ENCODE measurements at regions not wholly inside any gene's neighbourhood (a gene's known extent, or its start where the extent isn't known, plus 50 kb on each side); places are given as distances from the start of the nearest gene placed in this dataset.
"Not testable (repeated sequence)": the region's sequence is repeated elsewhere in the genome, so short reads cannot be mapped to it uniquely, and the experiment has no call there.

DNA sequence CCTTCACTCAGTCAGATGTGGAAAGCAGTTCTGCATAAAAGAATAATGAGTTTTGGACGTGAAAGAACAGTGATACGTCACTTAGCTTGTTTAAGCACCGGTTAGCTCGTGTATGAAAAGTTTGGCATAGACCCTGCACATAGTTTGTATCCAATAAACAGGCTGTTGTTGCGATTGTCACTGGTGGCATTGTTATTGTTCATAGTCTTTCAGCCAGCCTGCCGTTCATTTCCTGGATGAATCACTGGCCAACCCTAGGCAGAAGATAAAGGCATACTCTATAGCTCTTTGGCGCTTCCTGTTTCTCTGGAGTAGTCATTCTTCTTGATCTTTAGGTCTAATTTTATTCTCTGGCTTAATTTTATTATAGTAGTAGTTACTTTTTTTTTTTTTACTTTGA, 57.8 kb upstream of the ANKRD30A start:
- no peak for DNase-seq (ENCODE audit: low spot score)

DNA sequence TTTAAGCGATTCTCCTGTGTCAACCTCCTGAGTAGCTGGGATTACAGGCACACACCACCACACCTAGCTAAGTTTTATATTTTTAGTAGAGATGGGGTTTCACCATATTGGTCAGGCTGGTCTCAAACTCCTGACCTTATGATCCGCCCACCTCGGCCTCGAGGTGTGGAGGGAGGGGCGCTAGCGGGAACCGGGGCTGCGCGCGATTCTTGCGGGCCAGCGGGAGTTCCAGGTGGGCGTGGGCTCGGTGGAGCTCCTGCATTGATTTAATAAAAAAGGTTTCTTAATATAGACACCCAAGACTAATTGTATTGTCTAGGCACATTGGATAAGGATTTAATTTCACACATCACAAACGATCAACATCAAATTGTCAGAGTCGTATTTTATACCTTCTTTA, 63.1 kb upstream of the ANKRD30A start:
- not testable (repeated sequence) for DNase-seq (ENCODE audit: low spot score)

DNA sequence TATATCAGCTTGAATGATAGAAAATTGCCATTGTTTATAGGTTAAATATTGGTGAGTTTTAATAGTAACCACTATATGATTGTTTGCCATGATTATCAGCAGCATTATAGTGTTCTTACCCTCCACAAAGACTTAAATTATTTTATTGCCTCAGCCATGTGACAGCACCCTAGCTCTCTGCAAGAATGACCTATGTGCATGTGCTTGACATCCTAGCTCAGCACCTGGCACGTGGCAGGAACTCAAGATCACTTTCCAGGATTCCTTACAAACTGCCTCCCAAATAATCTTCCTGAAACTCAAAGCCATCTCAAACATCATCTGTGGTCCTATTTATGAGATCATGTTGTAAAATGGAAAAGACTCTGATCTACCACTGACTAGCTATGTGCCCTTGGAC, 68.1 kb upstream of the ANKRD30A start:
- no peak for DNase-seq (ENCODE audit: low spot score)

DNA sequence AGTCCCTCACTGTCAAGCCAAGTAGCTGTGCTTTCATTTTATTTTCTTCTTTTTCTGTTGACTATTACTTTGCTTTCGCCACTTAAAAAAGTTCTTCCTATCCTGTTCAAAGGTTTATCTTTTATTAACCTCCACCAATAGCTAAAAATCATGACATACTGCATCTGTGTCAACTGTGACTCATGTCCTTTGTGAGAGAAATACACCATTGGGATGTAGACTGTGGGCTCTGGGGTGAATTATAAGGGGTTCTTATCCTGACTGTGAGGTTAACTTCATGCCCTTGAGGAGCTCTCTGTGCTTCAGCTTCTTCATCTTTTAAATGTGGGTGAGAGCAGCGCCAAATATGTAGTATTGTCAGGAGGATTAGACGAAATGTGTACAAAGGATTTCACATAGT, 71.9 kb upstream of the ANKRD30A start:
- no peak for DNase-seq (ENCODE audit: low spot score)

DNA sequence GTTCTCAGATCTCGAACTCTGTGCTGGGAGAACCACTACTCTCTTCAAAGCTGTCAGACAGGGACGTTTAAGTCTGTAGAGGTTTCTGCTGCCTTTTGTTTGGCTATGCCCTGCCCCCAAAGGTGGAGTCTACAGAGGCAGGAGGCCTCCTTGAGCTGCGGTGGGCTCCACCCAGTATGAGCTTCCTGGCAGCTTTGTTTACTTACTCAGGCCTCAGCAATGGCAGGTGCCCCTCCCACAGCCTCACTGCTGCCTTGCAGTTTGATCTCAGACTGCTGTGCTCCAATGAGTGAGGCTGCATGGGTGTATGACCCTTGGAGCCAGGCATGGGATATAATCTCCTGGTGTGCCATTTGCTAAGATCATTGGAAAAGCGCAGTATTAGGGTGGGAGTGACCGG, 75.4 kb upstream of the ANKRD30A start:
- DNase-seq (ENCODE audit: low spot score): not testable (repeated sequence)

DNA sequence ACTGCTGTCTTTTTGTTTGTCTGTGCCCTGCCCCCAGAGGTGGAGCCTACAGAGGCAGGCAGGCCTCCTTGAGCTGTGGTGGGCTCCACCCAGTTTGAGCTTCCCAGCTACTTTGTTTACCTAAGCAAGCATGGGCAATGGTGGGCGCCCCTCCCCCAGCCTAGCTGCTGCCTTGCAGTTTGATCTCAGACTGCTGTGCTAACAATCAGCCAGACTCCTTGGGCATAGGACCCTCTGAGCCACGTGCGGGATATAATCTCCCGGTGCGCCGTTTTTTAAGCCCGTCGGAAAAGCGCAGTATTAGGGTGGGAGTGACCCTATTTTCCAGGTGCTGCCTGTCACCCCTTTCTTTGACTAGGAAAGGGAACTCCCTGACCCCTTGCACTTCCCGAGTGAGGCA, 81.1 kb upstream of the ANKRD30A start:
- not testable (repeated sequence) for DNase-seq (ENCODE audit: low spot score)

DNA sequence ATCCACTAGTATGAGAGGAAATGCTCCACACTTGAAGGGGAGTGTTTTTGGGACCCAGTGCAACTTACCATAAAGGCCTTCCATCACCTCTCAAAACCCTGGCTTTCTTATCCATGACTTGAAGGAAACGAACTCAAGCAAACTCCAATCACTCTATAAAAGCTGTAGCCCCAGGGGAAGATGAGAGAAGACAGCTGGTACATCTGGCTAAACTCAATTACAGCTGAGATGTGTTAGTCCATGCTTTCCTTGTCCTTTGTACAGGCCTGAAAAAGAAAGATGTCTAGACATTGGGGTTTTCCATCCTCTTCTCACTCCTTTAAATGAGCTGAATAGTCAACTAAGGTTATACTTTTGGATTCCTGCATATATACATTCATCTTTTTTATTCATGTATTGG, 89.5 kb upstream of the ANKRD30A start:
- no peak for DNase-seq (ENCODE audit: low spot score)

DNA sequence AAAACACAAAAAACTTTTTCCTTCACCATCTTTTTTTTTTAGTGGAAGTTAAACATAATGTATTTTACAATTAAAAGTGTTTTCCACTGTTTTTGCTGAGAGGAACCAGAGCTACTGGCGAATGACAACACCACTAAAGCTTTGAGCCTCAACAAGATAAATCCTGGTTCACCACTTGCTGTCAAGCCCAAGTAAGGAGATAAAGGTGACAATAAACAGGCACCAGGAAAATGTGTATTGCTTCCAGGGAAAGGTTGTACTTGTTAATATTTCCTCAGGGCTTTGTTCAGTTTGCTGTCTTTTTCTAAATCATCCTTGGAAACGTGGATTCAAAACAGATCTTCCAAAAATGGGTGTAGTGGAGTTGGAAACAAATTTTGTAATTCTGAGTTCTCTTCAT, 109.9 kb upstream of the ANKRD30A start:
- DNase-seq (ENCODE audit: low spot score): no peak

DNA sequence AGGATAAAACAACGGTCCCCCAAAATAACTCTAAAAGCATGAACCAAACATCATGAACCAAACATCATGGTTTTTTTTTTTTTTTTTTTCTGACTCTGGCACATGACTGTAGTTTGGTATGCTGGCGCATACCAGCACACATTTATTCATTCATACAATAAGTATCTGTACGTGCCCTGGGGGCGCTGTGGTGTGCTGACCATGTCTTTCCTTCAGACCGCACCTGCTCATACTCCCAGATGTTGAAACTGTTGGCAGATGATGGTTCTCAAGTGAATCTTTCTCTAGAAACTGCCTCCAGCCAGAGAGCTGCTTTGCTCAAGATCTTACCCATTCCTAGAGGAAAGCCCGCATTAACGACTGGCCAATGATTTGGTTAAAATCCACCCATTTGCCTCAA, 114.7 kb upstream of the ANKRD30A start:
- DNase-seq (ENCODE audit: low spot score): no peak

DNA sequence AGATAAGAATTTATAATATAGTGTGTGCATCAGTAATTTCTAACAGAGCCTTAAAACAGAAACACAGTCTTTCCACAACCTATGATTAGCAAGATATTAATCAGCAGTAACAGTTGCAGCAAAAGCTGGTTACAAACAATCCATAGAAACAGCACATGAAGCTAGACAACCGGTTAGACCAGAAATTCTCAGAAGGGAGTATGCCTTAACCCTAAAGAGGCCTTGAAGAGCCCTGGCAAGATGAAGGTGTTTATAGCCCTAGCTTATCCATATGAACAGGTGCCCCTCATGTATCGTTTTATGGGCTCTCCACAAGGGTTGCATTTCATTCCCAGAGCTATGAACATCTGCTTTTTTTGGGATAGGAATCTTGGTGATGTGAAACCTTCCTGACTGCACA, 117.1 kb upstream of the ANKRD30A start:
- DNase-seq (ENCODE audit: low spot score): not testable (repeated sequence)

DNA sequence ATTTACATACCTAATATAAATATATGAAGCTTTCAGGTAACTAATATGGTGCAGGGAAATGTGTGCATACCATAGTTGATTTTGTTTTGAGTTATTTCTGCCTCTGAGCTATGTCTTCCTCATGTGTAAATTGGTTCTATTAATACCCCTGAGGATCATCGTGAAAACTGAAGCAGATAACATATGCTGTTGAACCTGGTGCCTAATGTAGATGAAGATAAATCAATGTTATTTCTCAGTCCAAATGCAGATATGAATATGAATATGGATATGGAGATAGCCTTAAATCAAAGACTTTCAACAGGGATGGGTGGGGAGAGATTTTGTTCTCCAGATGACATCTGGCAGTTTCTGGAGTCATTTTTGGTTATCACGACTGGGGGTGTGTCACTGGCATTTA, 122.3 kb upstream of the ANKRD30A start:
- no peak for DNase-seq (ENCODE audit: low spot score)

DNA sequence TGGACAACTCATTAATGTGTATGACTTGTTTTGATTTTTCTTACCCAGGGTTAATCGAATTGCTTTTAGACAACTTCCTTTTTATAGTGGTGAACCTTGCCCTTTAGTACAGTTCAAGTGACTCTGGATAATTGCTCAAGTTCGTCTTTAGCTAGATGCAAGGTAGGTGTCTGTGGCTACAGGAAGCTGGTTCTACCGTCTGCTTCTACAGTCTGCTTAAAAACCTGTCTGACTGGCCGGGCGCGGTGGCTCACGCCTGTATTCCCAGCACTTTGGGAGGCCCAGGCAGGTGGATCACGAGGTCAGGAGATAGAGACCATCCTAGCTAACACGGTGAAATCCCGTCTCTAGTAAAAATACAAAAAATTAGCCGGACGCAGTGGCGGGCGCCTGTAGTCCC, 129.6 kb upstream of the ANKRD30A start:
- not testable (repeated sequence) for DNase-seq (ENCODE audit: low spot score)

DNA sequence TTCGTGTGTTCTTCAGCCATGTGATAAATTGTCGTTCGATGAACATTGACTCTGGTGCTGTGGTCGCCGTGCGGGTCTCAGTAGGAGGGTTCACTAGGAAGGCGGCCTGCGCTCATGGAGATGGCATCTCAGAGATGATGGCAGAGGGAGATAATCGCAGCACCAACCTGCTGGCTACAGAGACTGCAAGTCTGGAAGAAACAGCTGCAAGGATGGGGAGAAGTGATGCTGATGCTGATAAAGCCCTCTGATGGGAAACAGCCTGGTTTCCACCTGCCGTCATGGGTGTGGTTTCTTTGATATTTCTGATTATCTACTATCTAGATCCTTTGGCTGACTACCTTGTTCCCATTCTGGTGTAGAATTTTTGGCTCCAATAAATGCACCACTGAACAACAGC, 130.5 kb upstream of the ANKRD30A start:
- DNase-seq (ENCODE audit: low spot score): no peak

DNA sequence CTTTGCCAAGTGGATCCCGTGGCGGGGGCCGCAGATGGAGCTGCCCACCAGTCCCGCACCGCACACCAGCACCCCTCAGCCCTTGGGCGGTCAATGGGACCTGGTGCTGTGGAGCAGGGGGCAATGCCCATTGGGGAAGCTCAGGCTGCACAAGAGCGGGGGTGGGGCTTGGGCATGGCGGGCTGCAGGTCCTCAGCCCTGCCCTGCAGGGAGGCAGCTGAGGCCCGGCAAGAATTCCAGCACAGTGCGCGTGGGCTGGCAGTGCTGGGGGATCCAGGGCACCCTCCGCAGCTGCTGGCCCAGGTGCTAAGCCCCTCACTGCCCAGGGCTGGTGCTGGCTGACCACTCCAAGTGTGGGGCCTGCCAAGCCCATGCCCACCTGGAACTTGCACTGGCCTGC, 136.2 kb upstream of the ANKRD30A start:
- no peak for DNase-seq (ENCODE audit: low spot score)

DNA sequence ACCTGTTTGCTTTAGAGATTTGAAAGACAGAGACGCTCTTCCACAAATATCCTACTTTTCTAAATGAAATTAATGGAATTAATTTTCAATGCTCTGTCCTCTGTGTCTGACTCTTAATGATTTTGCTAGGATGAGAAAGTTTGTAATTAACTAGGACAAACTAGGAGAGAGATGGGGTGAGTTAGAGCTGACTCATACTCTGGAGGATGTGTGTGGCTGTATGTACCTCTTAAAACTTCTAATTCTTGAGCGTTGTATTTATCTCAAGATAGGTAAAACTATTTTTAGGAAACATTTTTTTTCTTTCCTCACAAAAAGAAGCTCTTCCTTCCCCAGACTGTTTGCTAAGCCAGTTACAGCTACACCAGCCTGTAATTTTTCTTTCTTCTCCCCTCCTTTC, 178.8 kb upstream of the ANKRD30A start:
- DNase-seq (ENCODE audit: low spot score): peak; percentile 21

DNA sequence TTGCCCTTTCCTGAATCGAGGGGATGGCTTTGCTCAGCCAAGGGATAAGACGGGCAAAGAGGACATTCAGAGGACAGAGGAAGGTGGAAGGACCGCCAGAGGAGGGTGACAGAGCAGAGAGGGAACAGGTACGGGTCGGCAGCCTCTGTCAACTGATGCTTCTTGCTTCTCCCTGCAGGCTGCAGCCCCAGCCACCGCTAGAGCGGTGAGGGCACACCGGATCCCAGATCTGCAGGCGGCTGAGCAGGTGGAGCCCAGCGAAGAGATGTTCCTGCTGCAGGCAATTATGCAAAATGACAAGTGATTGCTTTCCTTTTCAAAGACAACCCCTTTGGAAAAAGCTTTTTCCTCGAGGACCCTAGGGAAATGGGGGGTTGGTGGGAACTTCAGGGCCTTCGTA, 181.9 kb upstream of the ANKRD30A start:
- DNase-seq (ENCODE audit: low spot score): no peak

DNA sequence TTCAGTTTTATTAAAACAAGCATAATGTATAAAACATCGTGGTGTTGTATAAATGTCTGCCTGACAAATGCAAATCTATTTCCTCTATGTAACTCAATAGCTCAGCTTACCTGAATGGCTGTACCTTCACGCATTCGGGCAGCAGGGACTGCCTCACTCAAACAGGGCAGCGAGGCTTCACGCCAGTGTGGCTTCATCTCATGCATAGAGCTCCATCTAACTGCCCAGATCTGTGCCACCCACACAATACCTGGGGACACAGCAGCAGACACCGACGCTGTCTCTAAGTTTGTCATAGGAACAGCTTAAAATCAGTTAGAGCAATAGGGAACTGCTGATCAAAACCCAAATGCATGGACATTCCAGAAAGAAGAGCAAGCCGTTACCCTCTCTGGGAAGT, 182.8 kb upstream of the ANKRD30A start:
- no peak for DNase-seq (ENCODE audit: low spot score)

DNA sequence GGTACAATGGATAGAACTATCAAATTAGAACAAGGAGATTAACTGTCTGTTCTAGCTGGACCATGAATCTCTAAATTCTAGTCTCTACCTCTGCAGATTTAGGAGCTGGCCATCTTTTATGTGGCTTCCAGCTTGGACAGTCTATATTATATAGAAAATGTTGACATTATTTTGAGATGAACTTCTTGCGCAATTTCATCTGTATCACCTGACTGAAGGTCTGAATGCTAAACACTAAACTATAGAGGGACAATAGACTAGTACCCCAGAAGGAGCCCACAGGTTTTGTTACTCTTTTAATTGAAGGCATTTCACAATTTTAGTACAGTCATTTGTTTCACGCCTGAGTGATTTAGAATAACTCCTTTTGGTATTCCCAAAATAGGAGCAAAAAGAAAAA, 222.4 kb upstream of the ANKRD30A start:
- DNase-seq (ENCODE audit: low spot score): no peak

DNA sequence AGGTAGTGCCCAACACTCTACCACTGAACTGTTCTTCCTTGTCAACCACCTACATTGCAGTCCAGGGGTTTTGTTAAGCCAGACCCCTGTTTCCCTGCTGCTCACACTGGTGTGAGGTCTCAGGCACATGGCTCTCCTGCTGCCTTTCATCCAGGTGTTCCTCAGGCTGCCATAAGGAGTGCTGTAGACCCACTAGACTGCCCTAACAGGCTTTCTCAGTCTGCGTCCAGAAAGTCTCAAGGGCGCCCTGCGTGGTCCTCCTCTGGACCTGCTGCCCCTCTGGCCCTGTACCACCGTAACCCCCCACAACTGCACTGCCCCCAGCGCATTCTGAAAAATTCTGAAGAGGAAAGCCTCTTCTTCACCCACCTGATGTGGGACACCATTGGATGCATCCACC, 225.7 kb upstream of the ANKRD30A start:
- DNase-seq (ENCODE audit: low spot score): no peak

DNA sequence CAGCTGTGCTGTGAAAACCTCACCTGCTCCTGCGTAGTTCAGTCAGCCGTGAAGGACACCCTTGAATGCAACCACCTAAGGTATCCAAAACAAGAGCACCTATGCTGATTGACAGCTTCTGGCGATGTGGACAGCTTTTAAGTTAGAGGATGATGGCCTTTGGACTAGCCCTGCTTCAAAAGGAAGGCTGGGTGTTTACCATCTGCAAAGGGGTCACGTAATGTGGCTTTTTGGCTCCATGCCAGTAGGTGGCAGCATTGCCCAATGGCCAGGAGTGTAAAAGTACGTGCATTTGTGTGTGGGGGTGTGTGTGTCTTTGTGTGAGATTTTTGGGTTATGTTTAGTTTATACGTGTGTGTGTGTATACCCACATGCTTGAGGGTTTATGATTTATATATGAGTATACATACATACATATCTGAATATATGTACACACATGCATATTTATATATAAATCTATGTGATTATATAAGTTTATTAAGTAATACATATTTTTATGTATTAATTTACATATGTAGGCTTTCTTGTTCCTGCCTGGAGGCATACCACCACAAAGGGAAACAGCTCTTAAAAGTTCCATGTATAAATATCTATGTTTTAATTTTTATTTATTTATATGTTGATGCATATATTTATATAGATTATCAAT, 236.3 kb upstream of the ANKRD30A start:
- DNase-seq (ENCODE audit: low spot score): peak; percentile 33

DNA sequence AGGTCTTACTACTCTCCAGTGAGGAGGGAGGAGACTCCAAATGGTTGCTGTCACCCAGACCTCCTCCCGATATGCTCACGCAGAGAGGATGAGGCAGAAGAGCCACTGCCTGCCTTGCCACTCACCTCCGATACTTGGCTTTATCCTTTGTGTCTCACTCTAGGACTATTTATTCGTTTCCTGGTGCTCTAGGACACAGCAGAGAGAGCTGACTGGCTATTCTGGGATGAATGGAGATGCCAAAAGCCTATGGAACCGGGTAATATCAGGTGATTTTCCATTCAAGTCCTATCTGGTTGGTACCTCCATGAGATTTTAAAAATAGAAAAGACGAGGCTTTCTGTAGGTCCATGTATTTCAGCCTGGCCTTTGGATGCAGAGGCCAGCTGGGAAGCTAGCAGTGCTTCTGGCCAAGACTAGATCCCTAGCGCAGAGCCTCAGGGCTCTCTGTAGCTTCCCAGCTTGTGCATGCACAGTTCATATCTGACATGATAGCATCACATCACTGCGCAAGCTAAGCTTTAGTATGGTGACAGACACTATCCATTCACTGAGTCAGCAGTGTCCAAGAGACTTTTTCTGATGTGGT, 239.0 kb upstream of the ANKRD30A start:
- DNase-seq (ENCODE audit: low spot score): no peak

DNA sequence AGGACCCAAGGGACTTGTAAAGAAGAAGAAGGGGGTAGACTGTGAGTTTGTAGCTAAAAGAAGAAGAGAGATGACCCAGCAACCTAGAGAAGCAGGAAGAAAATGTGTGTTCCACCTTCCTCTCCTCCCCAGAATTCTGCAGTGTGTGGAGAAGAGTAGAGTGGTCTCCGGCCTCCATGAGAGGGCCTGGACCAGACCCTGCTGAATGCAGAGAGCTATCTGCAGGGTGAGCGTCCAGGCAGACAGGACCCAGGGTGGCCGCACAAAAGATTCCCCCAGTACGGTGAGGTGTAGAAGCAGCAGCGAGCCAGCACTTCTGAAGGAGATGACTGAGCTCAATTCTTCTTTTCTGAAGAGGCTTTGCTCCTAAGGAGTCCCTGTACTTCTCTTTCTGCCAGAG, 239.7 kb upstream of the ANKRD30A start:
- DNase-seq (ENCODE audit: low spot score): no peak

DNA sequence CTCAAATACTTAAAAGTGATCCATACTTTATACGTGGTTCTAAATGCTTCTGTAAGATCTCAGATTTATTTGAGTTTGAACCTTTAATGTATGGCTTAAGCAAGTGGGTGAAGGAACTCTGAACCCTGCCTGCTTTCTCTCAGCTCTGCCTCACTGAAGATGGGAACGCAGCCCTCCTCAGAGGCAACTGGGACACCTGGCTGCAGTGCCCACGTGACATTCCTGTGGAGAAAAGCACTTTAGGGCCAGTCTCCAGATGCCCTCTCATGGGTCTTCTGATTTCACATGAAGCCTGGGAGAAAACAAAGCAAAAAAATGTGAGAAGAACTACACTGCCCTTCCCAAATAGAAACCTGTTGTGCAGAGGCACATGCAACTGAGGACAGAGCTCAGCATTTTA, 242.6 kb upstream of the ANKRD30A start:
- no peak for DNase-seq (ENCODE audit: low spot score)

DNA sequence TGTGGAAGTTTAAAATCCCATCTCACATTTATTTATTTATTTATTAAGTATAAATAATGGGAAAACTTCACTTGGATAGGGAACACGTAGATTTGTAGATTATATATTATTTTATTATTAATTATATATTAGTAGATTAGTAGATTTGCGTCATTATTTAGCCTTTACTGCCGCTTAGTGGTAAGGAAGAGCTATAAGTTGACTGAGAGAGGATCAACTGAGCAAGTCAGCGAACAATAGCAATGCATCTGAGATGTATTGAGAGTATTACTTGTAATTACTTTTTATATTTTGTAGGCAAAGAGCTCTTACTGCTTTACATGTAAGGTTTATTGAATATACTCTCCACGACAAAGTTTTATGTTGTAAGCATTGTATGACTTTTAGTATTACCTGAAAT, 244.5 kb upstream of the ANKRD30A start:
- DNase-seq (ENCODE audit: low spot score): no peak
